CD4-positive, alpha-beta memory T cell (primary cell): ENCODE measurements at regions not wholly inside any gene's neighbourhood (a gene's known extent, or its start where the extent isn't known, plus 50 kb on each side); places are given as distances from the start of the nearest gene placed in this dataset.

Experiments used
- CTCF ChIA-PET: fragments of 350-600 bp; sonication (Branson Sonifier 250); formaldehyde crosslinking; loops from one replicate; lab custom pipeline; 2021; ENCODE audit warnings: inconsistent platforms; ENCODE audit not compliant: partially characterized antibody; lab: Charles Lee
- POLR2A ChIA-PET: fragments of 350-600 bp; sonication (Branson Sonifier 250); formaldehyde crosslinking; loops from one replicate; lab custom pipeline; 2021; ENCODE audit not compliant: partially characterized antibody; lab: Charles Lee
- DNase-seq, 5 donors: peaks; one replicate each; pipeline versions ENCODE4 v3.0.0 to v3.0.0-alpha.2; 2020 to 2022; ENCODE audit warnings: mixed read lengths in 1 of 5
- H3K27ac ChIP-seq: one replicate; pipeline ENCODE4 v1.7.0; 2013; ENCODE audit warnings: low read depth, low read length
- H3K27me3 ChIP-seq: 2 replicates; pipeline ENCODE4 v1.7.0; 2013; ENCODE audit warnings: mild to moderate bottlenecking, low read length, moderate library complexity; ENCODE audit not compliant: insufficient read depth
- H3K36me3 ChIP-seq: 2 replicates; pipeline ENCODE4 v1.7.0; 2013; ENCODE audit warnings: mild to moderate bottlenecking, low read length, moderate library complexity; ENCODE audit not compliant: insufficient read depth
- H3K4me1 ChIP-seq: 2 replicates; pipeline ENCODE4 v1.7.0; 2013; ENCODE audit warnings: mild to moderate bottlenecking, low read length, moderate library complexity; ENCODE audit not compliant: insufficient read depth
- H3K4me3 ChIP-seq, 2 donors: one replicate each; pipeline ENCODE4 v1.7.0; 2013; ENCODE audit warnings: low read length in 2 of 2, mild to moderate bottlenecking in 1 of 2
- H3K9me3 ChIP-seq, 2 donors: one replicate each; pipeline ENCODE4 v1.7.0; 2013; ENCODE audit warnings: low read length in 2 of 2, control low read depth in 1 of 2; ENCODE audit not compliant: control insufficient read depth in 1 of 2
- H3K27ac Mint-ChIP-seq, 7 donors: one replicate each; pipeline ENCODE4 v1.8.0; 2020 to 2021; ENCODE audit warnings: mixed read lengths in 7 of 7, mild to moderate bottlenecking in 6 of 7, inconsistent platforms in 3 of 7, moderate library complexity in 3 of 7
- H3K27me3 Mint-ChIP-seq, 2 donors: one replicate each; pipeline ENCODE4 v1.8.0; 2020 to 2021; ENCODE audit warnings: mixed read lengths in 2 of 2
- H3K36me3 Mint-ChIP-seq, 2 donors: one replicate each; pipeline ENCODE4 v1.8.0; 2020 to 2021; ENCODE audit warnings: mixed read lengths in 2 of 2, inconsistent platforms in 1 of 2, mild to moderate bottlenecking in 1 of 2
- H3K4me1 Mint-ChIP-seq, 4 donors: one replicate each; pipeline ENCODE4 v1.8.0; 2020 to 2021; ENCODE audit warnings: mixed read lengths in 4 of 4, mild to moderate bottlenecking in 1 of 4
- H3K4me3 Mint-ChIP-seq, 8 donors: one replicate each; pipeline ENCODE4 v1.8.0; 2020 to 2021; ENCODE audit warnings: mixed read lengths in 8 of 8, mild to moderate bottlenecking in 7 of 8, moderate library complexity in 6 of 8, inconsistent platforms in 3 of 8
- H3K9me3 Mint-ChIP-seq, 8 donors: one replicate each; pipeline ENCODE4 v1.8.0; 2020 to 2021; ENCODE audit warnings: mixed read lengths in 8 of 8, mild to moderate bottlenecking in 5 of 8, inconsistent platforms in 3 of 8, moderate library complexity in 1 of 8
- intact Hi-C: fragments of 100-400 bp; cut with micrococcal nuclease; formaldehyde crosslinking; loops from one replicate; pipeline ENCODE4 v1.15.1; 2023

GRCh38 chr12:127254420-127254955, 1012.5 kb upstream of the TMEM132C start:
- CTCF ChIA-PET = no interaction called here

GRCh38 chr12:127257366-127257935, 1009.5 kb upstream of the TMEM132C start:
- H3K4me1 Mint-ChIP-seq = no peaks in the 10 kb centered on the region
- Histone ChIP-seq H3K4me1 (no peaks in the 10 kb centered on the region), H3K4me3 (no peak overlapping the region), H3K36me3 (no peaks in the 10 kb centered on the region), H3K9me3 (no peaks in the 10 kb centered on the region), H3K27ac (no peak overlapping the region), H3K27me3 (no peaks in the 10 kb centered on the region)
- intact Hi-C loops = no loop called here
- H3K27me3 Mint-ChIP-seq = peaks cover 4% of the 10 kb centered on the region in 2 donors
- no peak overlapping the region for H3K27ac Mint-ChIP-seq
- POLR2A ChIA-PET = no interaction called here
- CTCF ChIA-PET = no interaction called here
- H3K9me3 Mint-ChIP-seq = peaks cover 0 to 2% (median 0%) of the 10 kb centered on the region in 8 donors
- H3K36me3 Mint-ChIP-seq = no peaks in the 10 kb centered on the region
- H3K4me3 Mint-ChIP-seq = no peak overlapping the region
- DNase-seq = no peak

More at GRCh38 chr12:127254420-127254955, 1012.5 kb upstream of the TMEM132C start:
- H3K4me3 ChIP-seq = no peak overlapping the region
- Mint-ChIP-seq H3K27me3 (peaks cover 4 to 6% of the 10 kb centered on the region in 2 donors), H3K27ac (no peak overlapping the region), H3K36me3 (no peaks in the 10 kb centered on the region), H3K4me1 (no peaks in the 10 kb centered on the region), H3K9me3 (peaks cover 0 to 2% (median 0%) of the 10 kb centered on the region in 8 donors), H3K4me3 (no peak overlapping the region)
- POLR2A ChIA-PET = no interaction called here
- H3K9me3 ChIP-seq = no peaks in the 10 kb centered on the region
- no peak overlapping the region for H3K27ac ChIP-seq
- no peaks in the 10 kb centered on the region for H3K27me3 ChIP-seq
- intact Hi-C loops = no loop called here
- H3K36me3 ChIP-seq = no peaks in the 10 kb centered on the region
- H3K4me1 ChIP-seq = no peaks in the 10 kb centered on the region
- no peak for DNase-seq

GRCh38 chr12:127260531-127260930, 1006.4 kb upstream of the TMEM132C start:
- no peak overlapping the region for H3K27ac Mint-ChIP-seq
- H3K9me3 ChIP-seq = no peaks in the 10 kb centered on the region
- no peaks in the 10 kb centered on the region for H3K9me3 Mint-ChIP-seq
- H3K4me1 ChIP-seq = no peaks in the 10 kb centered on the region
- no peaks in the 10 kb centered on the region for H3K4me1 Mint-ChIP-seq
- H3K36me3 Mint-ChIP-seq = no peaks in the 10 kb centered on the region
- DNase-seq = no peak
- peaks cover 6% of the 10 kb centered on the region in 2 donors for H3K27me3 Mint-ChIP-seq
- POLR2A ChIA-PET = no interaction called here
- no peak overlapping the region for H3K27ac ChIP-seq
- no peaks in the 10 kb centered on the region for H3K36me3 ChIP-seq
- intact Hi-C loops = no loop called here
- H3K4me3 ChIP-seq = no peak overlapping the region
- no peak overlapping the region for H3K4me3 Mint-ChIP-seq
- no peaks in the 10 kb centered on the region for H3K27me3 ChIP-seq
- CTCF ChIA-PET = no interaction called here

GRCh38 chr12:127260999-127261398, 1006.0 kb upstream of the TMEM132C start:
- ChIA-PET CTCF (no interaction called here), POLR2A (no interaction called here)
- Mint-ChIP-seq H3K4me3 (no peak overlapping the region), H3K27me3 (peaks cover 6 to 7% of the 10 kb centered on the region in 2 donors), H3K27ac (no peak overlapping the region), H3K9me3 (no peaks in the 10 kb centered on the region), H3K4me1 (no peaks in the 10 kb centered on the region), H3K36me3 (no peaks in the 10 kb centered on the region)
- Histone ChIP-seq H3K27ac (no peak overlapping the region), H3K4me3 (no peak overlapping the region), H3K36me3 (no peaks in the 10 kb centered on the region), H3K4me1 (no peaks in the 10 kb centered on the region), H3K27me3 (no peaks in the 10 kb centered on the region), H3K9me3 (no peaks in the 10 kb centered on the region)
- intact Hi-C loops = no loop called here
- no peak for DNase-seq

DNA sequence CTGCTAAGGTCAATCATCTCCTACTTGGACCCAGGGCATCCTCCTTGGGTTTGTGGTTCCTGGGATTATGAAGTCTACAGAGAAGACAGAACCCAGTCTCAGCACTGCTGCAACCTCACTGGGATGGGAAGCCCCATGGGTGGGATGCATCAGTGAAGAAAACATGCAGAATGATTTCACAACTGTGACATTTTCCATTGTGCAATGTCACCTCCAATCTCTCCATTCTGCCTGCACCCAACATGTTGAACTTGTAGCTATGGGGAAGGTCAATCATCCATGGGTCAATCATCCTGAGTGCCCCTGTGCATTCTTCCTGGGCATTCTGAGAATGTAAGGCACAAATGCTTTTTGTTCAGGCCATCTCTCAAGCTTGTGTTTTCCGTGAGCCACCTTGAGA, 1004.4 kb upstream of the TMEM132C start:
- Histone ChIP-seq H3K4me1 (no peaks in the 10 kb centered on the region), H3K4me3 (no peak overlapping the region), H3K9me3 (no peaks in the 10 kb centered on the region), H3K27me3 (no peaks in the 10 kb centered on the region), H3K36me3 (no peaks in the 10 kb centered on the region), H3K27ac (no peak overlapping the region)
- Mint-ChIP-seq H3K4me3 (no peak overlapping the region), H3K27ac (no peak overlapping the region), H3K4me1 (no peaks in the 10 kb centered on the region), H3K27me3 (peaks cover 7 to 8% of the 10 kb centered on the region in 2 donors), H3K36me3 (no peaks in the 10 kb centered on the region), H3K9me3 (peaks cover 0 to 3% (median 0%) of the 10 kb centered on the region in 8 donors)
- POLR2A ChIA-PET = no interaction called here
- intact Hi-C loops = no loop called here
- CTCF ChIA-PET = no interaction called here
- no peak for DNase-seq

GRCh38 chr12:127263621-127264020, 1003.3 kb upstream of the TMEM132C start:
- H3K4me1 ChIP-seq = no peaks in the 10 kb centered on the region
- DNase-seq = no peak
- POLR2A ChIA-PET = no interaction called here

GRCh38 chr12:127267128-127267527, 999.8 kb upstream of the TMEM132C start:
- H3K9me3 ChIP-seq = no peaks in the 10 kb centered on the region
- no peak overlapping the region for H3K27ac ChIP-seq
- no peaks in the 10 kb centered on the region for H3K36me3 Mint-ChIP-seq
- H3K27ac Mint-ChIP-seq = no peak overlapping the region
- intact Hi-C loops = no loop called here
- H3K4me3 ChIP-seq = no peak overlapping the region
- ChIA-PET POLR2A (no interaction called here), CTCF (interaction anchor here (1.9 kb wide), 1 partner anchor 15 kb away, joined by 5 read pairs; no protein-coding TSS in a partner anchor)
- H3K4me1 ChIP-seq = no peaks in the 10 kb centered on the region
- no peaks in the 10 kb centered on the region for H3K4me1 Mint-ChIP-seq
- no peak for DNase-seq
- H3K9me3 Mint-ChIP-seq = peaks cover 0 to 3% (median 0%) of the 10 kb centered on the region in 8 donors
- peaks cover 9% of the 10 kb centered on the region in 2 donors for H3K27me3 Mint-ChIP-seq
- H3K4me3 Mint-ChIP-seq = no peak overlapping the region
- no peaks in the 10 kb centered on the region for H3K36me3 ChIP-seq
- H3K27me3 ChIP-seq = no peaks in the 10 kb centered on the region

More at GRCh38 chr12:127263621-127264020, 1003.3 kb upstream of the TMEM132C start:
- no peaks in the 10 kb centered on the region for H3K9me3 ChIP-seq
- H3K36me3 ChIP-seq = no peaks in the 10 kb centered on the region
- H3K27ac ChIP-seq = no peak overlapping the region
- no peaks in the 10 kb centered on the region for H3K36me3 Mint-ChIP-seq
- intact Hi-C loops = no loop called here
- H3K27ac Mint-ChIP-seq = no peak overlapping the region
- H3K27me3 ChIP-seq = no peaks in the 10 kb centered on the region
- no peak overlapping the region for H3K4me3 ChIP-seq
- H3K9me3 Mint-ChIP-seq = peaks cover 0 to 3% (median 0%) of the 10 kb centered on the region in 8 donors
- H3K4me3 Mint-ChIP-seq = peak overlapping the region in 1 of 8 donors; percentile 56
- CTCF ChIA-PET = no interaction called here
- peaks cover 8 to 9% of the 10 kb centered on the region in 2 donors for H3K27me3 Mint-ChIP-seq
- no peaks in the 10 kb centered on the region for H3K4me1 Mint-ChIP-seq
